GM23338 (cell line): ENCODE measurements at regions not wholly inside any gene's neighbourhood (a gene's known extent, or its start where the extent isn't known, plus 50 kb on each side); places are given as distances from the start of the nearest gene placed in this dataset.

Source experiments
- ATAC-seq: fragments of 200-7000 bp; cut with Tn5 transposase; 3 replicates; pipeline ENCODE4 v1.9.1; 2020
- DNase-seq: peaks from one replicate; pipeline ENCODE4 v3.0.0-alpha.2; 2015; ENCODE audit warnings: low spot score
- H2AFZ ChIP-seq: fragments of 200-600 bp; sonication (generic); 2 replicates; pipeline ENCODE4 v1.8.0; 2016; ENCODE audit warnings: antibody characterized with exemption, mild to moderate bottlenecking, moderate library complexity
- H3F3A ChIP-seq: fragments of 200-600 bp; sonication (generic); replicated peaks from 2 replicates; pipeline ENCODE4 v1.8.0; 2017; ENCODE audit warnings: antibody characterized with exemption, mixed run types, low read depth
- H3K27ac ChIP-seq: fragments of 200-600 bp; sonication (generic); 2 replicates; pipeline ENCODE4 v1.6.1; 2016; ENCODE audit warnings: low read depth
- H3K27me3 ChIP-seq: fragments of 200-600 bp; sonication (generic); 2 replicates; pipeline ENCODE4 v1.8.0; 2016; ENCODE audit warnings: mild to moderate bottlenecking, mixed run types, moderate library complexity; ENCODE audit not compliant: insufficient read depth
- H3K36me3 ChIP-seq: fragments of 200-600 bp; sonication (generic); 2 replicates; pipeline ENCODE4 v1.8.0; 2016; ENCODE audit warnings: mild to moderate bottlenecking; ENCODE audit not compliant: insufficient read depth
- H3K4me1 ChIP-seq: fragments of 200-600 bp; sonication (generic); 2 replicates; pipeline ENCODE4 v1.8.0; 2016; ENCODE audit warnings: mild to moderate bottlenecking, moderate library complexity; ENCODE audit not compliant: insufficient read depth
- H3K4me2 ChIP-seq: fragments of 200-600 bp; sonication (generic); 2 replicates; pipeline ENCODE4 v1.7.1; 2017; ENCODE audit warnings: mixed run types
- H3K4me3 ChIP-seq: fragments of 200-600 bp; sonication (generic); 2 replicates; pipeline ENCODE4 v1.6.1; 2016; ENCODE audit warnings: mixed run types
- H3K79me2 ChIP-seq: fragments of 200-600 bp; sonication (generic); replicated peaks from 2 replicates; pipeline ENCODE4 v1.8.0; 2017; ENCODE audit warnings: mild to moderate bottlenecking; ENCODE audit not compliant: insufficient read depth
- H3K9me2 ChIP-seq: fragments of 200-600 bp; sonication (generic); 2 replicates; pipeline ENCODE4 v1.8.0; 2017; ENCODE audit not compliant: insufficient read depth
- H4K20me1 ChIP-seq: fragments of 200-600 bp; sonication (generic); replicated peaks from 2 replicates; pipeline ENCODE4 v1.8.0; 2017; ENCODE audit warnings: mild to moderate bottlenecking; ENCODE audit not compliant: insufficient read depth
- H3K27ac Mint-ChIP-seq: 2 replicates; pipeline ENCODE4 v1.8.0; 2020; ENCODE audit warnings: inconsistent platforms, mild to moderate bottlenecking, moderate library complexity, mixed read lengths
- H3K27me3 Mint-ChIP-seq: 3 replicates; pipeline ENCODE4 v1.8.0; 2022; ENCODE audit warnings: low read depth, mild to moderate bottlenecking, moderate library complexity, mixed read lengths, inconsistent platforms; ENCODE audit not compliant: insufficient read depth, poor library complexity
- H3K36me3 Mint-ChIP-seq: 3 replicates; pipeline ENCODE4 v1.8.0; 2021; ENCODE audit warnings: low read depth, mild to moderate bottlenecking, inconsistent platforms, moderate library complexity, mixed read lengths
- H3K4me1 Mint-ChIP-seq: 3 replicates; pipeline ENCODE4 v1.8.0; 2020; ENCODE audit warnings: mild to moderate bottlenecking, inconsistent platforms, mixed read lengths
- H3K4me3 Mint-ChIP-seq: 3 replicates; pipeline ENCODE4 v1.8.0; 2021; ENCODE audit warnings: moderate library complexity, mild to moderate bottlenecking, inconsistent platforms, mixed read lengths
- H3K9me3 Mint-ChIP-seq: 3 replicates; pipeline ENCODE4 v1.8.0; 2020; ENCODE audit warnings: moderate library complexity, mild to moderate bottlenecking, inconsistent platforms, mixed read lengths
- CREB1 ChIP-seq: fragments of 250-450 bp; sonication (Bioruptor Pico); IDR thresholded peaks from 2 replicates; pipeline ENCODE4 v1.5.0; 2020; ENCODE audit warnings: low read depth, mild to moderate bottlenecking, moderate library complexity
- CTCF ChIP-seq, 2 experiments: fragments of 200-600 bp in 1 of 2; sonication (generic) in 1 of 2; conservative IDR thresholded peaks; 2 replicates each; pipeline versions ENCODE4 v1.5.1 to v1.6.1; 2016 to 2017; ENCODE audit warnings: antibody characterized with exemption in 2 of 2, low read depth in 2 of 2, mild to moderate bottlenecking in 2 of 2, moderate library complexity in 1 of 2
- EZH2 ChIP-seq: fragments of 200-600 bp; sonication (generic); IDR thresholded peaks from one replicate; pipeline ENCODE4 v1.8.0; 2017; ENCODE audit warnings: antibody characterized with exemption, mild to moderate bottlenecking, low read depth; ENCODE audit not compliant: unreplicated experiment
- EZH2phosphoT487 ChIP-seq: fragments of 200-600 bp; sonication (generic); IDR thresholded peaks from one replicate; pipeline ENCODE4 v1.8.1; 2018; ENCODE audit warnings: antibody characterized with exemption; ENCODE audit not compliant: unreplicated experiment
- JUNB ChIP-seq: IDR thresholded peaks from one replicate; pipeline ENCODE4 v1.6.1; 2016; ENCODE audit warnings: antibody characterized with exemption; ENCODE audit not compliant: unreplicated experiment
- NANOG ChIP-seq: IDR thresholded peaks from 2 replicates; pipeline ENCODE4 v1.6.1; 2016; ENCODE audit warnings: antibody characterized with exemption, borderline replicate concordance
- POLR2AphosphoS5 ChIP-seq: IDR thresholded peaks from 2 replicates; pipeline ENCODE4 v1.6.1; 2016; ENCODE audit warnings: antibody characterized with exemption, low read depth
- STAT1 ChIP-seq: IDR thresholded peaks from one replicate; pipeline ENCODE4 v1.6.1; 2016; ENCODE audit warnings: antibody characterized with exemption; ENCODE audit not compliant: unreplicated experiment
- ZNF114 ChIP-seq: fragments of 250-450 bp; sonication (Bioruptor Pico); IDR thresholded peaks from 2 replicates; pipeline ENCODE4 v1.5.0; 2020; ENCODE audit warnings: mild to moderate bottlenecking, moderate library complexity
- ZNF331 ChIP-seq: fragments of 250-450 bp; sonication (Bioruptor Pico); IDR thresholded peaks from 2 replicates; pipeline ENCODE4 v1.5.0; 2020; ENCODE audit warnings: low read depth, mild to moderate bottlenecking, moderate library complexity
- TF ChIP-seq, protein P1 (sequence below): fragments of 250-450 bp; sonication (Bioruptor Pico); IDR thresholded peaks from 2 replicates; pipeline ENCODE4 v1.5.0; 2020; ENCODE audit warnings: mild to moderate bottlenecking, moderate library complexity
- TF ChIP-seq, protein P2 (sequence below): IDR thresholded peaks from one replicate; pipeline ENCODE4 v1.6.1; 2018; ENCODE audit warnings: antibody characterized with exemption; ENCODE audit not compliant: unreplicated experiment
- TF ChIP-seq, protein P3 (sequence below): IDR thresholded peaks from 2 replicates; pipeline ENCODE4 v1.6.1; 2016; ENCODE audit warnings: antibody characterized with exemption

DNA sequence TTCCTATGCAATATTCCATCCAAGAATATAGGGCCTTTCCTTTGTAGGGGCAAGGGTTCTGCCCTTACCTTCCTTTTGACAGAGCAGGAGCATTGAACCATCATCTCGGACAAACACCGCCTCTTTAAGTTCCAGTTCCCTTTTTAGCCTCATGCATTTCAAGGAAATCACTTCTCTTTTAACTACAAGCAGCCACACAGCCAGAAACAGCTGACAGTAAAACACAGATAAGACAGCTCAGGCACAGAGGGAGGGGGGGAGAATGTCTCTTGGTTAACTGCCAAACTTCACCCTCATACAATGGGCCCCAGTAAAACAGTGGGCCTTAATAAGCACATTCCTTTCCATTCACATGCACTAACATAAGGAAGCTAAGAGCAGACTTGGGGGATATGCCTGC, 648.3 kb downstream of the GABRG1 start:
- Histone ChIP-seq H3K79me2 (no peaks in the 10 kb centered on the region), H3F3A (no peaks in the 10 kb centered on the region), H3K4me1 (no peaks in the 10 kb centered on the region), H3K9me2 (no peaks in the 10 kb centered on the region; the same call in 1 of the 2 replicates), H3K27me3 (no peaks in the 10 kb centered on the region), H3K36me3 (no peaks in the 10 kb centered on the region), H3K4me3 (no peak overlapping the region), H2AFZ (no peak overlapping the region), H4K20me1 (no peaks in the 10 kb centered on the region), H3K27ac (no peak overlapping the region), H3K4me2 (no peak overlapping the region)
- ATAC-seq (no peak), DNase-seq (no peak)
- Mint-ChIP-seq H3K4me3 (no peak overlapping the region), H3K9me3 (peaks cover 73% of the 10 kb centered on the region), H3K27me3 (peaks cover 2% of the 10 kb centered on the region), H3K36me3 (peaks cover 29% of the 10 kb centered on the region), H3K27ac (no peak overlapping the region), H3K4me1 (no peaks in the 10 kb centered on the region)
- TF ChIP-seq CREB1 (CRISPR knock-in tag), result no peak
- TF ChIP-seq, protein P1, sequence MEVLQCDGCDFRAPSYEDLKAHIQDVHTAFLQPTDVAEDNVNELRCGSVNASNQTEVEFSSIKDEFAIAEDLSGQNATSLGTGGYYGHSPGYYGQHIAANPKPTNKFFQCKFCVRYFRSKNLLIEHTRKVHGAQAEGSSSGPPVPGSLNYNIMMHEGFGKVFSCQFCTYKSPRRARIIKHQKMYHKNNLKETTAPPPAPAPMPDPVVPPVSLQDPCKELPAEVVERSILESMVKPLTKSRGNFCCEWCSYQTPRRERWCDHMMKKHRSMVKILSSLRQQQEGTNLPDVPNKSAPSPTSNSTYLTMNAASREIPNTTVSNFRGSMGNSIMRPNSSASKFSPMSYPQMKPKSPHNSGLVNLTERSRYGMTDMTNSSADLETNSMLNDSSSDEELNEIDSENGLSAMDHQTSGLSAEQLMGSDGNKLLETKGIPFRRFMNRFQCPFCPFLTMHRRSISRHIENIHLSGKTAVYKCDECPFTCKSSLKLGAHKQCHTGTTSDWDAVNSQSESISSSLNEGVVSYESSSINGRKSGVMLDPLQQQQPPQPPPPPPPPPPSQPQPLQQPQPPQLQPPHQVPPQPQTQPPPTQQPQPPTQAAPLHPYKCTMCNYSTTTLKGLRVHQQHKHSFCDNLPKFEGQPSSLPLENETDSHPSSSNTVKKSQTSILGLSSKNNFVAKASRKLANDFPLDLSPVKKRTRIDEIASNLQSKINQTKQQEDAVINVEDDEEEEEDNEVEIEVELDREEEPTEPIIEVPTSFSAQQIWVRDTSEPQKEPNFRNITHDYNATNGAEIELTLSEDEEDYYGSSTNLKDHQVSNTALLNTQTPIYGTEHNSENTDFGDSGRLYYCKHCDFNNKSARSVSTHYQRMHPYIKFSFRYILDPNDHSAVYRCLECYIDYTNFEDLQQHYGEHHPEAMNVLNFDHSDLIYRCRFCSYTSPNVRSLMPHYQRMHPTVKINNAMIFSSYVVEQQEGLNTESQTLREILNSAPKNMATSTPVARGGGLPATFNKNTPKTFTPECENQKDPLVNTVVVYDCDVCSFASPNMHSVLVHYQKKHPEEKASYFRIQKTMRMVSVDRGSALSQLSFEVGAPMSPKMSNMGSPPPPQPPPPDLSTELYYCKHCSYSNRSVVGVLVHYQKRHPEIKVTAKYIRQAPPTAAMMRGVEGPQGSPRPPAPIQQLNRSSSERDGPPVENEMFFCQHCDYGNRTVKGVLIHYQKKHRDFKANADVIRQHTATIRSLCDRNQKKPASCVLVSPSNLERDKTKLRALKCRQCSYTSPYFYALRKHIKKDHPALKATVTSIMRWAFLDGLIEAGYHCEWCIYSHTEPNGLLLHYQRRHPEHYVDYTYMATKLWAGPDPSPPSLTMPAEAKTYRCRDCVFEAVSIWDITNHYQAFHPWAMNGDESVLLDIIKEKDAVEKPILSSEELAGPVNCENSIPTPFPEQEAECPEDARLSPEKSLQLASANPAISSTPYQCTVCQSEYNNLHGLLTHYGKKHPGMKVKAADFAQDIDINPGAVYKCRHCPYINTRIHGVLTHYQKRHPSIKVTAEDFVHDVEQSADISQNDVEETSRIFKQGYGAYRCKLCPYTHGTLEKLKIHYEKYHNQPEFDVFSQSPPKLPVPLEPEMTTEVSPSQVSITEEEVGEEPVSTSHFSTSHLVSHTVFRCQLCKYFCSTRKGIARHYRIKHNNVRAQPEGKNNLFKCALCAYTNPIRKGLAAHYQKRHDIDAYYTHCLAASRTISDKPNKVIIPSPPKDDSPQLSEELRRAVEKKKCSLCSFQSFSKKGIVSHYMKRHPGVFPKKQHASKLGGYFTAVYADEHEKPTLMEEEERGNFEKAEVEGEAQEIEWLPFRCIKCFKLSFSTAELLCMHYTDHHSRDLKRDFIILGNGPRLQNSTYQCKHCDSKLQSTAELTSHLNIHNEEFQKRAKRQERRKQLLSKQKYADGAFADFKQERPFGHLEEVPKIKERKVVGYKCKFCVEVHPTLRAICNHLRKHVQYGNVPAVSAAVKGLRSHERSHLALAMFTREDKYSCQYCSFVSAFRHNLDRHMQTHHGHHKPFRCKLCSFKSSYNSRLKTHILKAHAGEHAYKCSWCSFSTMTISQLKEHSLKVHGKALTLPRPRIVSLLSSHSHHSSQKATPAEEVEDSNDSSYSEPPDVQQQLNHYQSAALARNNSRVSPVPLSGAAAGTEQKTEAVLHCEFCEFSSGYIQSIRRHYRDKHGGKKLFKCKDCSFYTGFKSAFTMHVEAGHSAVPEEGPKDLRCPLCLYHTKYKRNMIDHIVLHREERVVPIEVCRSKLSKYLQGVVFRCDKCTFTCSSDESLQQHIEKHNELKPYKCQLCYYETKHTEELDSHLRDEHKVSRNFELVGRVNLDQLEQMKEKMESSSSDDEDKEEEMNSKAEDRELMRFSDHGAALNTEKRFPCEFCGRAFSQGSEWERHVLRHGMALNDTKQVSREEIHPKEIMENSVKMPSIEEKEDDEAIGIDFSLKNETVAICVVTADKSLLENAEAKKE (CRISPR knock-in tag), result no peak
- TF ChIP-seq EZH2phosphoT487, result no peak
- TF ChIP-seq, protein P2, sequence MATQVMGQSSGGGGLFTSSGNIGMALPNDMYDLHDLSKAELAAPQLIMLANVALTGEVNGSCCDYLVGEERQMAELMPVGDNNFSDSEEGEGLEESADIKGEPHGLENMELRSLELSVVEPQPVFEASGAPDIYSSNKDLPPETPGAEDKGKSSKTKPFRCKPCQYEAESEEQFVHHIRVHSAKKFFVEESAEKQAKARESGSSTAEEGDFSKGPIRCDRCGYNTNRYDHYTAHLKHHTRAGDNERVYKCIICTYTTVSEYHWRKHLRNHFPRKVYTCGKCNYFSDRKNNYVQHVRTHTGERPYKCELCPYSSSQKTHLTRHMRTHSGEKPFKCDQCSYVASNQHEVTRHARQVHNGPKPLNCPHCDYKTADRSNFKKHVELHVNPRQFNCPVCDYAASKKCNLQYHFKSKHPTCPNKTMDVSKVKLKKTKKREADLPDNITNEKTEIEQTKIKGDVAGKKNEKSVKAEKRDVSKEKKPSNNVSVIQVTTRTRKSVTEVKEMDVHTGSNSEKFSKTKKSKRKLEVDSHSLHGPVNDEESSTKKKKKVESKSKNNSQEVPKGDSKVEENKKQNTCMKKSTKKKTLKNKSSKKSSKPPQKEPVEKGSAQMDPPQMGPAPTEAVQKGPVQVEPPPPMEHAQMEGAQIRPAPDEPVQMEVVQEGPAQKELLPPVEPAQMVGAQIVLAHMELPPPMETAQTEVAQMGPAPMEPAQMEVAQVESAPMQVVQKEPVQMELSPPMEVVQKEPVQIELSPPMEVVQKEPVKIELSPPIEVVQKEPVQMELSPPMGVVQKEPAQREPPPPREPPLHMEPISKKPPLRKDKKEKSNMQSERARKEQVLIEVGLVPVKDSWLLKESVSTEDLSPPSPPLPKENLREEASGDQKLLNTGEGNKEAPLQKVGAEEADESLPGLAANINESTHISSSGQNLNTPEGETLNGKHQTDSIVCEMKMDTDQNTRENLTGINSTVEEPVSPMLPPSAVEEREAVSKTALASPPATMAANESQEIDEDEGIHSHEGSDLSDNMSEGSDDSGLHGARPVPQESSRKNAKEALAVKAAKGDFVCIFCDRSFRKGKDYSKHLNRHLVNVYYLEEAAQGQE, result no peak
- TF ChIP-seq ZNF331 (CRISPR knock-in tag), result no peak
- TF ChIP-seq, protein P3, sequence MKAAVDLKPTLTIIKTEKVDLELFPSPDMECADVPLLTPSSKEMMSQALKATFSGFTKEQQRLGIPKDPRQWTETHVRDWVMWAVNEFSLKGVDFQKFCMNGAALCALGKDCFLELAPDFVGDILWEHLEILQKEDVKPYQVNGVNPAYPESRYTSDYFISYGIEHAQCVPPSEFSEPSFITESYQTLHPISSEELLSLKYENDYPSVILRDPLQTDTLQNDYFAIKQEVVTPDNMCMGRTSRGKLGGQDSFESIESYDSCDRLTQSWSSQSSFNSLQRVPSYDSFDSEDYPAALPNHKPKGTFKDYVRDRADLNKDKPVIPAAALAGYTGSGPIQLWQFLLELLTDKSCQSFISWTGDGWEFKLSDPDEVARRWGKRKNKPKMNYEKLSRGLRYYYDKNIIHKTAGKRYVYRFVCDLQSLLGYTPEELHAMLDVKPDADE, result no peak
- TF ChIP-seq POLR2AphosphoS5, result no peak
- TF ChIP-seq EZH2, result no peak
- no peak for TF ChIP-seq JUNB
- TF ChIP-seq NANOG, result no peak
- TF ChIP-seq STAT1, result no peak
- TF ChIP-seq ZNF114 (CRISPR knock-in tag), result no peak
- no peak for TF ChIP-seq CTCF (conservative IDR thresholded peaks at IDR 0.05; ENCODE audit: low read depth in 2 of 2)
